ENCODE measurements at regions not wholly inside any gene's neighbourhood (a gene's known extent, or its start where the extent isn't known, plus 50 kb on each side); places are given as distances from the start of the nearest gene placed in this dataset.

DNA sequence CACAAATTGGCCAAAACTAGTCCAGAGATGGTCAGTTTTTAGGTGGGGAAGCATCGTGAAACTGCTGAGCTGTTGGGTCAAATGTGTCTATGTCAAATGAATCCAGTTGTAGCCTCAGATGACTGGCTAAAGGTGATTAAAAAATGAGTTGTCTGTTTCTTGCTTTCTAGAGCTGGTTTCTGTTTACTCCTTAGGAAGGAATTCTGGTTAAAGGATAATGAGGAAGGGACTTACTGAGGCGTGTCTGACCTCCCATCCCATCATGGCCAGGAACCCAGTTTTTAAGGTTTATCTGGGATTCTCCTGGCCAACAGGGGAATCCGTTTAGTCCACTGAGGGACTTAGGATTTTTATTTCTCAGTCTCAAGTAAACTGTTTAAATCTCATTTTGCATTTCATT lies 256.5 kb downstream of the UQCRFS1 start:
- DNase-seq = no peak
- Mint-ChIP-seq H3K9me3 (no peaks in the 10 kb centered on the region), H3K36me3 (ENCODE audit: low read depth) (no peaks in the 10 kb centered on the region), H3K4me1 (ENCODE audit: low read depth) (no peaks in the 10 kb centered on the region), H3K4me3 (no peak overlapping the region), H3K27me3 (peaks cover 2% of the 10 kb centered on the region), H3K27ac (no peak overlapping the region)
- intact Hi-C loops (cut with micrococcal nuclease) = no loop called here
- POLR2A ChIA-PET = no interaction called here
- no peak for TF ChIP-seq CTCF (IDR thresholded peaks at IDR 0.05)
- CTCF ChIA-PET = interaction anchor here (1.0 kb wide), 1 partner anchor 307 kb away, joined by 3 read pairs; no protein-coding TSS in a partner anchor
- no peak for ATAC-seq

GRCh38 chr19:28949535-28949934 lies 263.4 kb downstream of the UQCRFS1 start:
- H3K36me3 Mint-ChIP-seq (ENCODE audit: low read depth) = no peaks in the 10 kb centered on the region
- ChIA-PET CTCF (no interaction called here), POLR2A (no interaction called here)
- intact Hi-C loops (cut with micrococcal nuclease) = no loop called here
- ATAC-seq = no peak
- no peak for TF ChIP-seq CTCF (IDR thresholded peaks at IDR 0.05)
- no peaks in the 10 kb centered on the region for H3K9me3 Mint-ChIP-seq
- H3K27me3 Mint-ChIP-seq = no peaks in the 10 kb centered on the region
- H3K4me3 Mint-ChIP-seq = no peak overlapping the region
- no peak for DNase-seq
- H3K27ac Mint-ChIP-seq = no peak overlapping the region
- H3K4me1 Mint-ChIP-seq (ENCODE audit: low read depth) = no peaks in the 10 kb centered on the region

DNA sequence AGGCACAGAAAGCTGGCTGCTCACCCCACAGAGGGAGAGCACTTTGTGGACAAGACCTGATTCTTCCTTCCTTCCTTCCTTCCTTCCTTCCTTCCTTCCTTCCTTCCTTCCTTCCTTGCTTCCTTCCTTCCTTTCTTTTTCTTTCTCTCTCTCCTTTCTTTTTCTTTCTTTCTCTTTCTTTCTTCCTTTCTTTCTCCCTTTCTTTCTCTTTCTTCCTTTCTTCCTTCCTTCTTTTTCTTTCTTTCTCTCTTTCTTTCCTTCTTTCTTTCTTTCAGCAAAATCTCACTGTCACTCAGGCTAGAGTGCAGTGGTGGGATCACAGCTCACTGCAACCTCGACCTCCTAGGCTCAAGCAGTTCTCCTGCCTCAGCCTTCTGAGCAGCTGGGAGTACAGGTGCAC lies 263.9 kb downstream of the UQCRFS1 start:
- H3K9me3 Mint-ChIP-seq = peaks cover under 1% of the 10 kb centered on the region
- H3K27me3 Mint-ChIP-seq = no peaks in the 10 kb centered on the region
- H3K4me3 Mint-ChIP-seq = no peak overlapping the region
- ATAC-seq (no peak), DNase-seq (no peak)
- ChIA-PET CTCF (no interaction called here), POLR2A (no interaction called here)
- TF ChIP-seq CTCF (IDR thresholded peaks at IDR 0.05) = no peak
- H3K27ac Mint-ChIP-seq = no peak overlapping the region
- H3K4me1 Mint-ChIP-seq (ENCODE audit: low read depth) = no peaks in the 10 kb centered on the region
- no peaks in the 10 kb centered on the region for H3K36me3 Mint-ChIP-seq (ENCODE audit: low read depth)
- intact Hi-C loops (cut with micrococcal nuclease) = no loop called here

DNA sequence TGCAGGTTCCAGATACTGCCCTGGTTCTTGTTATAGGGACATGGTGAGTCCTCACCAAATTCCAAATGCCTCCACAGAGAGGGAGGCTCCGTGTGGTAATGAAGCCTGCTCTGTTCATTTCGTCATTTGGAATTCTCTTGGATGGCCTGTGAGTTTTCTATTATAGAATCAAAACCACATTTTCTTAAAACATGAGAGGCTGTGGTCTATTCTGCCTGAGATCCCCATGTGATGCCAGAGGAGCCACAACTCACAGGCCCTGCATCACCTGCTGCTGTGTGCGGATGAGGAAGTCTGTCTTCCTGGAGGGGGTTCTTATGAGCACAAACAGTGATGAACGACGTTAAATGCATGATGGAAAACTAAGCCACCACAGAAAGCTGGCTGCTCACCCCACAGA lies 264.4 kb downstream of the UQCRFS1 start:
- no peak for TF ChIP-seq CTCF (IDR thresholded peaks at IDR 0.05)
- no peaks in the 10 kb centered on the region for H3K4me1 Mint-ChIP-seq (ENCODE audit: low read depth)
- no peaks in the 10 kb centered on the region for H3K36me3 Mint-ChIP-seq (ENCODE audit: low read depth)
- H3K4me3 Mint-ChIP-seq = no peak overlapping the region
- H3K27me3 Mint-ChIP-seq = peaks cover 4% of the 10 kb centered on the region
- H3K27ac Mint-ChIP-seq = no peak overlapping the region
- DNase-seq = no peak
- ATAC-seq = no peak
- ChIA-PET CTCF (no interaction called here), POLR2A (no interaction called here)
- intact Hi-C loops (cut with micrococcal nuclease) = no loop called here
- H3K9me3 Mint-ChIP-seq = peaks cover 4% of the 10 kb centered on the region

DNA sequence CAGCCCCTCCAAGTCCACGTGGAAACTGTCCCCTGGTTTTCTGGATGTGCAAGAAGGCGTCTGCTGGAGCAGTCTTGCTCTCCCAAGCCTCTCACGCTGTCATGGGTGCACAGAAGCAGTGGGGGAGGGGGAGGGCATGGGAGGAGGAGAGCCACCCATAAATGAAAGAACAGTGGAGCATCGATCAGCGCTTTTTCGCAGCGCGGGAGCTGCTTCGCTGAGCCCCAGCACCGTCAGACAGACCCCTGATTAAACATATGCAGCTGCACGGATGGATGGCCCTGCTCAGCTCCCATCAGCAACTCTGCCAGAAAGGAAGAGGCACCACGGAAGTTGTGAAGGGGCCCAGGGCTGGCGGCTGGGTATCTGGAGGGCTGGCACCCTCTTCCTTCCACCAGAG lies 264.9 kb downstream of the UQCRFS1 start:
- Mint-ChIP-seq H3K27me3 (peaks cover 4% of the 10 kb centered on the region), H3K36me3 (ENCODE audit: low read depth) (no peaks in the 10 kb centered on the region), H3K9me3 (peaks cover 4% of the 10 kb centered on the region), H3K4me1 (ENCODE audit: low read depth) (no peaks in the 10 kb centered on the region), H3K4me3 (no peak overlapping the region), H3K27ac (no peak overlapping the region)
- POLR2A ChIA-PET = no interaction called here
- no peak for ATAC-seq
- intact Hi-C loops (cut with micrococcal nuclease) = no loop called here
- CTCF ChIA-PET = no interaction called here
- TF ChIP-seq CTCF (IDR thresholded peaks at IDR 0.05) = no peak
- no peak for DNase-seq

Measured in activated CD8-positive, alpha-beta T cell treated with anti-CD3 and anti-CD28 coated beads for 36 hours (primary cell).